Erythroblast (primary cell): ENCODE measurements at regions not wholly inside any gene's neighbourhood (a gene's known extent, or its start where the extent isn't known, plus 50 kb on each side); places are given as distances from the start of the nearest gene placed in this dataset.

Source experiments
- GATA1 ChIP-seq: IDR thresholded peaks from 2 replicates; pipeline ENCODE4 v1.6.1; 2011; ENCODE audit warnings: low read depth, mild to moderate bottlenecking, control low read depth, low read length, moderate library complexity
- POLR2A ChIP-seq: IDR thresholded peaks from 2 replicates; pipeline ENCODE4 v1.6.1; 2011; ENCODE audit warnings: mild to moderate bottlenecking, low read length

DNA sequence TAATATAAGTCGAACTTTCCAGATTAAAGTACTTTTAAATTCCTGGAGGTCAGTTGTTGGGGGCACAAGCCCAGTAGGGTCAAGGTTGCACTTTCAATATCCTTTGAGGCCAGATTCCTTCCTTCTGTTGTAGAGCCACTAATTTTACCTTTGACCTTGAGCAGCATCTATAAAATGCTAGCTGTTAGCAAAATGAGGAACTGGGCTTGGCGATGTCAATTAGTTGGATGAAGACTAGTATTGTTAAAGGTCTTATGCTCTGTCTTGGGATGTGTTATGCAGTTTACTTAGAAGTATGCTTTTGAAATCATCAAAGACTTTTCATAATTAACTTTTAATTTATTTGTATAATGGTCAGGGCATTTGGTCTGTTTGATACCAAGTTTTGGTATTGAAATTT is 425.9 kb upstream of the PROX1 start:
- TF ChIP-seq POLR2A, result no peak
- TF ChIP-seq GATA1, result no peak
